G401 (cell line): ENCODE measurements at regions not wholly inside any gene's neighbourhood (a gene's known extent, or its start where the extent isn't known, plus 50 kb on each side); places are given as distances from the start of the nearest gene placed in this dataset.
A peak's percentile ranks its signal among the peaks of the same experiment; 100 is the strongest.

Experiments
- DNase-seq: peaks from one replicate; pipeline ENCODE4 v3.0.0-alpha.2; 2015; ENCODE audit warnings: low spot score
- in situ Hi-C: cut with HindIII; loops from 2 replicates; pipeline ENCODE4 v1.10.0; 2016; ENCODE audit warnings: low sequenced_read_pairs, mixed read lengths

DNA sequence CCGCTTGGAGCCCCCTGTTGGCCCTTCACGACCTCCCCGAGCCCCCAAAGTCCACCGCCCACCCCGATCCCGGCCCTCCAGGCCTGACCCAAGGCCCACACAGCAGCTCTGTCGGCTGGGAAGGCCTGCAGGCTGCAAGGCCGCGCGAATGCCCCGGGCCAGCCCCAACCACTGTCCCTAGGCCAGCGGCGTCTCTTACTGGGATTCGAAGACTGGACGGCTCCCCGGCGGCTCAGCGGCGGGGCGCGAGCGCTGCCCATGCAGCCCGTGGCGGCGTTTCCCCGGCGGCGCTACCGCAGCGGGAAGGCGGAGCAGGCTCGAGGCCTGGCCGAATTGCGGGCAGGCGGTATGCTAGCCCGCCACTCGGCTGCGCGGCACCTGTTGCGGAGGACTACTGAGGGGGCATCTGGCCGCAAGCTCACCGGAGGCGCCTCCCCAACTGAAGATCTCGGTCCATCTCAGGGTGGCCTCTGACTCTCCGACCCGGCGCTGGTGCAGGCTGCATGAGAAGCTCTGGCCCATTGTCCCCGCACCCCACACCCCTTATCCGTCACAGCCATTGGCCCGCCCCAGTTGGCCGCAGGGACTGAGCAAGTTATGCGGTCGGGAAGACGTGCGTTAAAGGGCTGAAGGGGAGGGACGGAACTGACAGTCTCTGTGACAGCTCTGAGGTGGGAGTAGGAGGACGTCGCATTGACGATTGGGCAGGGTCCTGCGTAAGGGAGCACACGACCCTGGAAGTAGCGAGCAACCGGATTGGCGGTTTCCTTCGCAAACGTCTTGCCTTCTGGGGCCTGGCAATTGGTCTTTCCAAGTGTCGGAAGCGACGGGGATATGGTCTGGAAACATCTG is 303.5 kb upstream of the HSFY2 start:
- in situ Hi-C loops: no loop called here
- peak; percentile 56 for DNase-seq

DNA sequence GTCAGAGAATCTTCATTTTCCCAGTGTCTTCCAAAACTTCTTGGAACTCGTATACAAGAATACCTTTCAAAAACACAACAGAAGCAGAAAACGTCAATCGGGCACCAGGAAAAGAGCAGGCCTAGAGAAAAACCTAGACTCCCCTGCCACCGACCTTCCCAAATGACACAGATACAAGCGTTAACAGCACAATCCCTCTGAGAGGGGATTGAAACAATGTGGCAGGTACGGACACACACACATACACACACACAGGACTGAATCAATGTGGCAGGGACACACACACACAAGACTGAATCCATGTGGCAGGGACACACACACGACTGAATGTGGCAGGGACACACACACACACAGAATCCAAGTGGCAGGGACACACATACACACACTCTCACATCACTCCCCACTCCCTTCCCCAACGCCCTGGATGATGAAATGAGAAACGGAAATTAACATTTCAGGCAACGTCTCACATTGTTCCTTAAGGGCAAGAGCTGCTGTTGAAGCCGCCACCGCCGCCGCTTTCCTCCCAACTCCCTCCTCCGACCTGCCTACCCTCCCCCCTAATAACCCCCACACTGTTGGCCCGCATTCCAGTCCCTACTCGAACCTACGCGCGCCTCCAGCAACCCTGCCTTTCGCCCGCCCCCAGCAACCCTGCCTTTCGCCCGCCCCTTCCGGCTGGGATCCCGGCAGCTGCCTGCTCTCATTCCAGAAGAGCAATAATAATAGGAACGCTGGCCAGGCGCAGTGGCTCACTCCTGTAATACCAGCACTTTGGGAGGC is 302.1 kb upstream of the HSFY2 start:
- in situ Hi-C loops: no loop called here
- DNase-seq: peak; percentile 72

DNA sequence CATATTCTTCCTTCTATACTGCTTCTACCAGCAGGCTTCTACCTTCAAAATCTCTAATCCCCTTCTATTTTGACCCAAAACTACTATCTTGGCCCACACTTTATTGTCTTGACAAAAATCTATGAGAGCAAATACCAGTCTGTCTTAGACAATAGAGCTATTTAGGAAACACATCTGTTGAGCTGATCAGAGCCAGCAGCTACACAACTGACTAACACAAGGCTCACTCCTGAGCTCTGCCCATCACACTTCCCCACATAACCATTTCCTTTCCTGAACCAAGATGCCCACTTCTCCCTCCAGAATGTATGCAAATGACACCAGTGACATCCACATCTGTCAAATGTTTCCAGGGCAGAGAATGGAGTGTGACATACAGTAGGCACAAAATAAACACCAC is 293.9 kb upstream of the HSFY2 start:
- in situ Hi-C loops: no loop called here

DNA sequence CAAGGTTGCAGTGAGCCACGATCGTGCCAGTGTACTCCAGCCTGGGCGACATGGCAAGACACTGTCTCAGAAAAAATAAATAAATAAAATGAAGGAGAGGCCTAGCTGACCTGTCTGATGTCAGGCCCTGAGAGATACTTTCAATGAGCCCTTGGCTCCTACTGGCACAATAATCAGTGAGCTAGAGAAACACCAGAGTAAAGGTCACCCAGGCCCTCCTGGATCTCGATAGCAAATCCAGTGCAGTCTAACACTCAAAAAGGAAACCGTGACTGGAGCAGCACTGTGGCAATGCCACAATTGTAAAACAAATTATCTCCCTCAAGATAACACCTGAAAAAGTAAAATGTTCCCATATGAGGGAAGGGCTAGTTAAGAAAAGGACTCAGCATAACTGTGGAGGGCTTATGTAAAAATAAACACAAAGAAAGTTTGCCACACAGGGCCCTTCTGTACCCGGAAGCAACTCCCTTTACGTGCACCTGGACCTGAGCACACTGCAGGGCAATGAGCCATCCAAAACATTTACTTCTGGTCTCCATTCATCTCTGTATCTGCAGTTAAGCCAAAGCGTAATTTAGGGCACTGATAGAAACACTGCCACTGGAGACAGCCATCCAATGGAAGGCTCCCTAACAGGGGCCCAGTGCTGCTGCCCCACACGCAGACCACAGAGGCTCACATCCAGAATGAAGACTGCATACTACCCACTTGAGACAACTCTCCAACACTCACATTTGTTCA is 293.1 kb upstream of the HSFY2 start:
- DNase-seq: no peak
- in situ Hi-C loops: no loop called here

More for the DNA sequence above, 293.9 kb upstream of the HSFY2 start:
- DNase-seq: no peak

DNA sequence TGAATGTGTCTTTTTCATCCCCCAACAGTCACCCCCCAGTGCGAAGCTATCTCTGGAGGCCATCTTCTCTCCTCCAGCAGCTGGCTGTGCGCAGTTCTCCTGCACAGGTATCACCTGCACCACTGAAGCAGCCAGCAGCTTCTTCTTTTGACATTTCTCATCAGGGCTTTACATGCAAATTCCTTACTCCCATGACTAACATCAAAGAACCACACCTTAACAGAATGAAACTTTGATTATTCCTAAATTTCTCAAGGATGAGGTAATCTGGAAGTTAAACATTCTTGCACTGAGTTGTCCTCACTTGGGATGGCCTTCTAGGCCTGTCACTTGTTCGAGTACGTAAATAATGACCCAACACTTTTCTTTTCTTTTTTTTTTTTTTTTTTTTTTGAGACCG is 291.6 kb upstream of the HSFY2 start:
- in situ Hi-C loops: no loop called here

DNA sequence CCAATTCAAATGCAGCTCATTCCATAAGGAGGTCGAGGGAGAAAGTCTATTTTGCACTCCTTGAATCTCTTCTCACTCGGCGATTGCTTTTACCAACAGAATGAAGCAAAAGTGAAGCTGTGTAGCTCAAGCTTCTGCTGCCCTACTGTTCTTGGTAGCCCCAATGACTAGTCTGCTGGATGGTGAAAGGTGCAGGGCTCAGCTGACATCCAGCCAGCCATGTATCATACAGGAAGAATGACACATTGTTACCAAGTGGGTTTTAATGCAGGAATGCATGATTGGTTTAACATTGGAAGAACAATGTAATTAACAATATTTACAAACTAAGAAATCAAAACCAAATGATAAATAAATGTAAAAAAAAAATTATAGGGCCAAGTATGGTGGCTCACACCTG is 286.2 kb upstream of the HSFY2 start:
- no peak for DNase-seq
- in situ Hi-C loops: no loop called here

More for the DNA sequence above, 291.6 kb upstream of the HSFY2 start:
- DNase-seq: no peak

DNA sequence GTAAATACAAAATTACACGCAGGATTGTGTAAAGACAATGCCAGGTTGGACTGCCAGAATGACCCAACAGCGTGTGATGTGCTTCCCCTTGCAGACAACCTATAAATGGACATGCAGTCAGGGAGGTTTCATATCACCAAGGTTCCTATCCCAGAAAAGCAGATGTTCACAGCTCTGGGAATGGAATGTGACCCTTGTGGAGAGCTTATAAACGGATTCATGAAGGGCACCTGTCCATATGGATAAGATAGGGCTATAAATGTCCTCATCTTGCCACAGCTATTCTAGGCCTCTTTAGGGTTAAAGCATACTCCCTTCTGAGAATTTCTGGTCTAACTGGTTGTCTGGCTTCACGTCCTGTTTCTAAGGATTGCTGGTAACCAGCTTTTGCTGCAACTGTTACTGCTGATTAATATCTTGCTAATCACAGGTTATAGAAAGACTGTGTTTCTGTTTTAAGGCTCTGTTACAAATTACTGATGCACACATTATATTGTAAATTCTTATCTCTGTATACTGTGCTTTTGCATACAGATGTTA is 285.4 kb upstream of the HSFY2 start:
- in situ Hi-C loops: no loop called here

DNA sequence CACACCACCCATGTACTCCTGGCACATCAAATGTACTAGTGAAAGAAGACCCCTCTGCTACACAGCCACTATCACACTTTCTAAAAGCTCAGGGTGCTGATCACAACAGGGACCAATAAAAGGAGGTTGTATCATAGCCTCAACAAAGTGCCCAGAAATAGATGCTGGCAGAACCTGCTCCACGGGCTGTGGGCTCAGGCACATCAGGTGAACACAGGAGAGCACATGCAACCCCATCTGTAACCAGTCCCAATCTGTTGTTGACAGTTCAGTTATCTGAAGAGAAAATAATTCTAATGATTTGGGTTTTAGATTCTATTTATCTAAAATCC is 282.6 kb upstream of the HSFY2 start:
- in situ Hi-C loops: no loop called here
- no peak for DNase-seq

More for the DNA sequence above, 285.4 kb upstream of the HSFY2 start:
- DNase-seq: no peak

DNA sequence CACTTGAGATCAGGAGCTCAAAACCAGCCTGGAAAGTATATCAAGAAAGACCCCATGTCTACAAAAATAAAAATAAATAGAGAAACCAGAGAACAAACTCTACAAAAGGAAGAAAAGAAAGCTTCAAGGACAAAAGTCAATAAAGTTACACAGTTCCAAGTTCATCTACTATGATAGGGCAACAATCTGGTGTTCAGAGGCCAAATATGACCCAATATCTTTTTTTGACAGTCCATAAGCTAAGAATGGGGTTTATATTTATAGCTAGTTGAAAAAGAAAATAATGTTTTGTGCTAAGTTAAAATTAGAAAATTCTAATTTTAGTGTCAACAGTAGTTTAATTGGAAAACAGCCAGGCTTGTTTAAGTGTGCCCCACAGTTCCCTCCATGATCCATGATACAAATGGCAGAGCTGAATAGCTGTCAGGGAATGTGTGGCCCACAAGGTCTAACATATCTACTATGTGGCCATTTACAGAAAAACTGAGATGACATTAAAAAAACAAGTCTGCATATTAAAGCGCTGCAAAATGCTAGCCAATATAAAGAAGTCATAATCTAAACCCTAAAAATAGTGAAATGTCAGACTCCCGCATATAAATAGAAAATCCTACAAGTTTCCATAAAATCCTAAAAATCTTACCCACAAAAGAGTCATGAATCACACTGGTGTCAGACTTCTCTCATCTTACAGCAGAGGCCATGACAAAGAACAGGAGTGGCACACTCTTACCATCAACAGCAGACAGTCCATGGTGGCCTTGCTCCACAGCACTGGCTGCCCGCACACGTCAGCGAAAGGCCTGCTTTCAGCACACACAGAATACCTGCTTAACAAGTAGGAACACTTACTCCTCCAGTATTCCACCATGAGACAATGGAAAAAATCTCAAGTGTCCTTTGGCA is 281.9 kb upstream of the HSFY2 start:
- in situ Hi-C loops: no loop called here
- no peak for DNase-seq

DNA sequence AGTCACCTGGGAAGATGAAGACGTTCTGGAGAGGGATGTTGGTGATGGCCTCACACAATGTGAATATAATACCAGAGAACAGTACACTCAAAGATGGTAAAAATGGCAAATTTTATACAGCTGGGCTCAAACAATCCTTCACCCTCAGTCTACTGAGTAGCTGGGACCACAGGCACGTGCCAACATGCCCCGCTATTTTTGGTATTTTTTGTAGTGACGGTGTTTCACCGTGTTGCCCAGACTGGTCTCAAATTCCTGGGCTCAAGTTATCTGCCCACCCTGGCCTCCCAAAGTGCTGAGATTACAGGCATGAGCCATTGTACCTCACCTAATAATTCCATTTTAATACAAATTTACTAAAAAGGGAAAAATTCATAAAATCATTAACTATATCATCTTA is 280.3 kb upstream of the HSFY2 start:
- DNase-seq: no peak
- in situ Hi-C loops: no loop called here

DNA sequence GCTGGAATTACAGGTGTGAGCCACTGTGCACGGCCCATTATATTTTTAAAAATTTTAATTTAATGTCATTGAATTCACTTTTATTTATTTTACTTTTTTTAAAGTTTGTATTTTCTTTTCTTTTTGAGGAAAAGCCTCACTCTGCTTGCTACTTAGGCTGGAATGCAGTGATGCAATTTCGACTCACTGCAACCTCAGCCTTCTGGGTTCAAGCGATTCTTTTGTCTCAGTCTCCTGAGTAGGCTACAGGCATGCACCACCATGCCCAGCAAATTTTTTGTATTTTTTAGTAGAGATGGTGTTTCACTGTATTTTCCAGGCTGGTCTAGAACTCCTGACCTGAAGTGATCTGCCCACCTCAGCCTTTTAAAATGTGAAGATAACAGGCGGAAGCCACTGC is 277.5 kb upstream of the HSFY2 start:
- in situ Hi-C loops: no loop called here
- no peak for DNase-seq

DNA sequence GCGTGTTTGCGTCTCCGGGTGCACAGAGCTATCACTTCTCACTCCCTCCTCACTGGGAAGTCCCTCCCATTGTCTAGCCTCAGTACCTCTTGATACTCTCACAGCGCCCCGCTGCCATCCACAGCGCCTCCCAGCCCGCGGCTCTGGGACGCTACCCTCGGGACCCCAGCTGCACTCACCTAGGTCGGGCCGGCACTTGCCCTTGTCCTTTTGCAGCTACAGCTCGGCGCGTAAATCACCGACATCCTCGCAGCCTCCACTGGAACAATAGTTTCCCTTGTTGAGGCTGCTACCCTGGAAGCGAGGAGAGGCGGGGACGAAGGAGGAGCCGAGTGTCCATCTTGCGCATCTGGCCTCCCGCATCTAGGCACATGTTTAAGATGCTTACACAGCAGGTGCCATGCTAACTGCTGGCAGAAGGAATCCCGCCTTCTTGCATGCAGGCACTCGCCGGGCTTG is 269.5 kb upstream of the HSFY2 start:
- no peak for DNase-seq
- in situ Hi-C loops: no loop called here

DNA sequence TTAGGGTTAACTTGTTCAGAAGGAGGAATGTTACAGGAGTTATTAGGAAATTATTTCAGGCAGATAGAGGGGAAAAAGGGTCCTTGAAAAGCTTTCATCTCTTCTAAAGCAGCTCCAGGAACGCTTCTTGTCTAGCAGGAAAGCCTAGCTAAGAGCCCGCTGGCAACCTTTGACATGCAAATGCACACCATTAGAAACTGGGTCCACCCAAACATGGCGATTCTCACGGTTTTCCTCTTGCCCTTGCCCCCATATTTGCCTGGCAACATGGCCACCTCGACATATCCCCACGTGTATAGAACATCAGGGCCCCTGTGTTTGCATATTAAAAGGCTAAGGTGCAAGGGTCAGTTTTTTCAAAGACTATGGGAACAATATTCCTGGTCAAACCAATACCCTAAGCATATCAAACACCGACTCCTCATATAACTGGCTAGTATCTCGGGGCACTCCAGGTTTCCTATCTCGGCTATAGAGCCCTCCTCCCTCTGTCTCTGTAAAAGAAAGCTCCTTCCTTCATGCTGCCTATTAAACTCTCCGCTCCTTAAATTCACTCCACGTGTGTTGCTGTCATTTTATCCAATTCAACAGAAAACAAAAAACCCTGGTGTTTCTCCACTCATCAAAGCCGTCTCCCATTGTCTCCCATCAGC is 268.9 kb upstream of the HSFY2 start:
- DNase-seq: no peak
- in situ Hi-C loops: no loop called here

DNA sequence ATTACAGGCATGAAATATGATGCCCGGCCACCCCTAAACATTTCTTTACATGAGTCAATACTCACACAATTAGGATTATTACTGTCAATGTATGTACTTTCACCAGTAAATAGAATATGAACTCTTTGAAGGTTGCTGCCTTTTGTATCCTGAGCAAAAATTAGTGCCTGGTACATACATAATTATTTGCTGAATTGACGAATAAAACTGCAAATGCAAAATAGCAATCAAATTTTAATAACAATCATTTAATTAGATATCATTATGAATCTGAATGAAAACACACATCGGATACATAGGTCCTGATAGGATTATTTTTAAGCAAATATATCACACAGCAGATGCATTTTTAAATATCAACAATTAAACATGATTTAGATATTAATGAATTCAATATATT is 253.1 kb upstream of the HSFY2 start:
- DNase-seq: no peak
- in situ Hi-C loops: no loop called here

DNA sequence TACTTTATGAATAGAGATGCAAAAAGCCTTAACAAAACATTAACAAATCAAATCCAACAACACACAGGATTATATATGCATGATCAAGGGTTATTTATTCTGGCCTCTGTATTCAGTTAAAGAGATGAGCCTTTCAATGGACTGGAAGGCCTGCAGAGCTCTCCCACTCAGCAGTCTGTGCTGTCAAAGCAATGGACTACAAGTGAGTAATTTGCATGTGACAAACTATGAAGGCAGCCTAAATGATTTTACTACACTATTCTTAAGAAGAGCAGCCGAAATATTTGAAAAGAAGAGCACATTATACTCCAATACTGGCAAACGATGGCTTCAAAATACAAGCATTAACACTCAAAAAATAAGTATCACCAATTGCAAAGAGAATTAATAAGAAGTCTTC is 250.4 kb upstream of the HSFY2 start:
- in situ Hi-C loops: no loop called here
- DNase-seq: peak; percentile 34

DNA sequence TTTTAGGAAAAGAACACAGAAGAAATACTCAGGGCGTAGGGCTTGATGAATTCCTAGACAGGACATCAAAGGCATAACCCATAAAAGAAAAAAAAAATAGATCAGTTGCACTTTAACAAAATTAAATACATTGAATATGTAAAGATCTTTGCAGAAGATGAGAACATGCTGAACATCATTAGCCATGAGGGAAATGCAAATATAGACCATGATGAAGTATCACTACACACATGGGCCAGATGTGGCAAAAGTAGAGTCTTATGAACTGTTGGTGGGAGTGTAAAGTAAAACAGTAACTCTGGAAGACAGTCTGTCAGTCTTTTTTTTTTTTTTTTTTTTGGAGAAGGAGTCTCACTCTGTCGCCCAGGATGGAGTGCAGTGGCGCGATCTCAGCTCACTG is 246.7 kb upstream of the HSFY2 start:
- DNase-seq: no peak
- in situ Hi-C loops: no loop called here

DNA sequence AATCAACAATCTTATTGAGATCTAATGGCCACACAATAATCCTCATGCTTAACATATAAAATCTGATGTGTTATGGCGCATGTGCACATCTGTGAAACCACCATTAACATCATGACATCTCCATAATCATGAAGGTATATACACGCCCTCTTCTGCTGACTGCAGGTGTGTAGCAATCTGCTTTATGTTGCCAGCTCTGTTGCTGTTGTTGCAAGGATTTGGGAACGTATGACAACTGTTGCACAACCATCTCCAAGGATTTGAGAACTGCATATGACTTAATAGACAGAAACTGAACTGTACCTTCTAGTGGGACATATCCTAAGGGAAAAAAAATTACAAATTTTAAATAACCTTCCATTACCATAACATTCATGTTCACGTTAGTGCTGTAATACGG is 243.5 kb upstream of the HSFY2 start:
- in situ Hi-C loops: no loop called here
- DNase-seq: no peak

DNA sequence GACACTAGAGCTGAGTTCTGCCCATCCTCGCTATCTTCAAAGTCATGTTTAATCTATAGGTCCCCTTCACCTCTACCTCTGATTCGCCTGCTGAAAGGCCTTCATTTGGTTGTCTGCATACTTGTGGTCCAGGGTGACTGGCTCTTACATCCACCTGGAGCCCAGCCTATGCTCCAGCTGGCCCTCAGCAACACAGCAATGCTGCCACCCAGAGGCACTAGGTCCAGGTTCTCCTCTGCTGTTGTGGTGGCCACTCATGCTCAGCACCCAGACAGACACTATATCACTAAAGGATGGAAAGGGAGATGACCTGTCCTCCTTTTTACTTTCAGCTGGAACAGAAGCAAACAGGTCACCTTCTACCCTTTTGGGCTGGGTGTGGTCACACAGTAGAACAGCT is 242.3 kb upstream of the HSFY2 start:
- no peak for DNase-seq
- in situ Hi-C loops: no loop called here
